ENCODE measurements at regions not wholly inside any gene's neighbourhood (a gene's known extent, or its start where the extent isn't known, plus 50 kb on each side); places are given as distances from the start of the nearest gene placed in this dataset.
"Not testable (repeated sequence)": the region's sequence is repeated elsewhere in the genome, so short reads cannot be mapped to it uniquely, and the experiment has no call there.

DNA sequence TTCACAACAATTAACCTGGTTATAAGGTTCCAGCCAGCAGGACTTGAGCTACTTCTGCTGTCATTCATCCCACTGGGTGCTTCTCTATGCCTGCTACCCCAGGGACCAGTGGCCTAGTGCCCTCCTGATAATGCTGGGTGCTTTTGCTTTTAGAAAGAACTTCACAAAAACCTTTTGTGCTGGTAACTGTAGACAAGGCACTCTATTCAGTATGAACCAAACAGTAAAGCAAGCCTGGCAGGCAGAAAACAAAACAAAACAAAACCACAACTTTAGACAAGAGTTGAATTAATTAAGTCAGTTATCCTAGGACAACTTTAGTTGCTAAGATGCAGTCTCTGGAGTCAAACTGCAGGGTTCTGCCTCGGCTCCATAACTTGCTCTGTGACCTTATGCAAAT, 61.9 kb upstream of the ADGRL2 start:
- DNase-seq (ENCODE audit: low spot score), result no peak

DNA sequence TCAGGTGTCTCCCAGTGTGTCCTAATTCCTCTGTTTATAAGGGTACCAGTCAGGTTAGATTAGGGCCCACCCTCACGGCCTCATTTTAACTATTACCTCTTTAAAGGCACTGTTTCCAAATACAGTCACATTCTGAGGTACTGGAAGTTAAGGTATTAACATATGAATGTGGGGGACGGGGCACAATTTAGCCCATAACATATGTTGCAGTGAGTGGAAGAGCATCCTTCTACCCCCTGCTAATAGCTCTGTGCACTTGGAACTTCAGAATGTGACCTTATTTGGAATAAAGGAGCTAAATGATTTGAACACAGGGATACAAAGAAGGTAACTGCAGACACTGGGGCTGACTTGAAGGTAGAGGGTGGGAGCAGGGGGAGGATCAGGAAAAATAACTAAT, 67.3 kb upstream of the ADGRL2 start:
- no peak for DNase-seq (ENCODE audit: low spot score)

DNA sequence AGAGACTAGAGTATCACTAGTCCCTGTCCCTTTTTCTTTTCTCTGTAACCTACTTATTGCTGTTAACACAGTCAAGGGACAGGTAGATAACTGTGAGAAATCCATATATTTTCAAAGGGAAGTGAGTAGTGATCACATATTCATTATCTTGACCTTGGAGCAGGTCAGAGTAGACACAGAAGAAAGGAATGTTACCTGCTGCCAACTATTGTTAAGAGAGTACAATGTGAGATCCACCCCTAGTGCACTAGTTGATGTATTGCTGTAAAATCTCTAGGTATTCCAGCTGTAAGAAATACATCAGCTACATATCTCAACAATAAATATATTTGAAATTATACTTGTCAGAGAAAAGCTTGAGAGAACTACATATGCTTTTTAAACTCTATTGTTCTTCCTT, 68.7 kb upstream of the ADGRL2 start:
- DNase-seq (ENCODE audit: low spot score), result peak; percentile 38

DNA sequence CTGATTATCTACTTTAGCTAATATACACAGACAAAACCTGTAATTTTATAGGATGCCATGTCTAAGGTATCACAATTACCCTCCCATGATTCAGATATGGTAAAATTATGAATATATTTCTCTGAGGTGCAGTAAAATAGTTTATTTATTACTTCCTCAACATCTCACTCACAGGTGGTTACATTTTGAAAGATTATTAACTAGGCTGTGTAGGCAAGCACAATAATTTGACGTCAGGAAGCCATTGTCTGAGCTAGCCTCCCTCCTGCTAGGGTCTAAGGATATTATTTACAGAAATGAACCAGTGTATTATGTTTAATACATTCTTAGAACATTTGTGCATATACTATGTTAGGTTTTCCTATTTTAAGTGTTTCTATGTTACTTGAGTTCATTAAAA, 69.9 kb upstream of the ADGRL2 start:
- DNase-seq (ENCODE audit: low spot score), result no peak

DNA sequence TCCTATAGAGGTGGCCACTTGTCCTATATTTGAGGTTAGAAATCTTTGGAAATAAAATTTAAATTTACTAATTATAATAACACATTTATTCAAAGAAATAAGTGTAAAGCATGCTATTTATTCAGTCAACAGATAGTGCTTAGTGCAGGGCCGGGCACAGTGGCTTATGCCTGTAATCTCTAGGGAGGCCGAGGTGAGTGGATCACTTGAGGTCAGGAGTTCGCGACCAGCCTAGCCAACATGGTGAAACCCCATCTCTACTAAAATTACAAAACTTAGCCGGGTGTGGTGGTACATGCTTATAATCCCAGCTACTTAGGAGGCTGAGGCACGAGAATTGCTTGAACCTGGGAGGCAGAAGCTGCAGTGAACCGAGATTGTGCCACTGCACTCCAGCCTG, 70.4 kb upstream of the ADGRL2 start:
- not testable (repeated sequence) for DNase-seq (ENCODE audit: low spot score)

DNA sequence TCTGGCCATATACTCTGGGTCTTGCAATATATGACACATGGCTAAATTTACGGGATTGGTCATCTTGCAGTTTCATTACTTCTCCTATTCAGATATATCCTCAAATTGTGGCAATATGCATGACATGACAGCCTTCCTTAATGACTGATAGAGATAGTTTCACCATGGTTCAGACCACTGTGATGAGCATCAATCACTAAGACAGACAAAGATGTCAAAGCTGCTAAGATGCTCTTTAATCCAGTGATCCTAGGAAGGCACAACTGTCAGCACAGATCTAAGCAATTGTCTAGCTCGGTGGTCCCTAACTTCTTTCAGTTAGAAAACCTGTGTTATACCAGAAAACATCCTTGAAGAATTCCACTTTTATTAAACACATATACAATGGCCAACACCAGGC, 70.9 kb upstream of the ADGRL2 start:
- no peak for DNase-seq (ENCODE audit: low spot score)

DNA sequence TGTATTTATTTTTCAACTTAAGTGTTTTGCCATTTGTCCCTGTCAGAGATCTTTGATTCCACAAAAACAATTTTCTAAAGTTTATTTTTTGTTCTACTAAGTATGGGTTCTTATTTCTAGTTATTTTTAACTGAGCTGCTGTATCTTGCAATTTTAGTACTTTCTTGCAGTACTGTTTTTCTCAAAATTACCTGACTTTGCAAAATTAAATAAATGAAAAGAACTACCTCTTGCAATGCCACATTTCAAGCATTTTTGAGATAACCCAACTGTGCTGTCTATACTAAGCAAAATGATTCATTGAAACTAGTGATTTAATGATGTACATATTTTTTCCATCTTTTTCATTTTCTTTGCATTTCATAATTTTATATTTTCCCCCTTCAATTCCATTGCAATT, 71.5 kb upstream of the ADGRL2 start:
- DNase-seq (ENCODE audit: low spot score), result no peak

DNA sequence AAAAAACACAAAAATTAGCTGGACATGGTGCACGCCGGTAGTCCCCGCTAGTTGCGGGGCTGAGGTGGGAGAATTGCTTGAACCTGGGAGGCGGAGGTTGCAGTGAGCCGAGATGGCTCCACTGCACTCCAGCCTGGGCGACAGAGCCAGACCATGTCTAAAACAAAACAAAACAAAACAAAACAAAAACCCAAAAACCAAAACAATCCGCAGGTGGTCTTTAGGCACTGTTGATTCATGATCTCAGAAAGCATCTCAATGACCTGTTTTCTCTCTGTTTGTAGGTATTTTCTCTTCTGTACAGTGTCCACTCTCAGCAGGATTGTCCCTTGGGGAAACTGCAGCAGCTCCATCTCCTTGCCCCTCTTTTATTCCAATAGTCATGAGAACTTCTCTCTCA, 74.9 kb upstream of the ADGRL2 start:
- no peak for DNase-seq (ENCODE audit: low spot score)

DNA sequence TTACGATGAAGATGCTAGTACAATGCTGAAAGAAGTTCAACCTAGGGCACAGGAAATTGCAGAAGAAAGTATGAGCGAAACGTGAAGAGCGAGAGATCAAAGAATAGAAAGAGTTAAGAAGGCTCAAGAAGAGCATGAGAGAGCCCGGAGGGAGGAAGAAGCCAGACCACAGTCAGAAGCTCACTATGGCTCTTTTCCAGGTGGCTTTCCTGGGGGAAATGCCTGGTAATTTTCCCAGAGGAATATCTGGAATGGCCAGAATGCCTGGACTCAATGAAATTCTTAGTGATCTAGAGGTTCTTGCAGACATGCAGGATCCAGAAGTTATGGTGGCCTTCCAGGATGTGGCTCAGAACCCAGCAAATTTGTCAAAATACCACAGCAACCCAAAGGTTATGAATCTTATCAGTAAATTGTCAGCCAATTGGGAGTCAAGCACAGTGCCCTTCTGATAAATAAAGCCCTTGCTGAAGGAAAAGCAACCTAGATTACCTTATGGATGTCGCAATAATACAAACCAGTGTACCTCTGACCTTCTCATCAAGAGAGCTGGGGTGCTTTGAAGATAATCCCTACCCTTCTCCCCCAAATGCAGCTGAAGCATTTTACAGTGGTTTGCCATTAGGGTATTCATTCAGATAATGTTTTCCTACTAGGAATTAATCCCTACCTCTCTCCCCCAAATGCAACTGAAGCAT, 78.0 kb upstream of the ADGRL2 start:
- not testable (repeated sequence) for DNase-seq (ENCODE audit: low spot score)

DNA sequence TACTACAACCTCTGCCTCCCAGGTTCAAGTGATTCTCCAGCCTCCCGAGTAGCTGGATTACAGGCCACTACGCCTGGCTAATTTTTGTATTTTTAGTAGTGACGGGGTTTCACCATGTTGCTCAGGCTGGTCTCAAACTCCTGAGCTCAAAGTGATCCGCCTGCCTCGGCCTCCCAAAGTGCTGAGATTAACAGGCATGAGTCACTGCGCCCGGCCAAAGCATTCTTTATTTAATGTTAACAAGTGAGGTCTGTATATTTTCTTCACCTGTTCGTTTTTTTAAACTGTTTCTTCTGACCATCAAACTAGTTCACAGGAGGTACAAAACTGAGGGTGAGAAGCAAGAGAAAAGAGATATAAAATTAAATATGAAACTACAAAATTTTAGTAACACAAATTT, 80.5 kb upstream of the ADGRL2 start:
- not testable (repeated sequence) for DNase-seq (ENCODE audit: low spot score)

DNA sequence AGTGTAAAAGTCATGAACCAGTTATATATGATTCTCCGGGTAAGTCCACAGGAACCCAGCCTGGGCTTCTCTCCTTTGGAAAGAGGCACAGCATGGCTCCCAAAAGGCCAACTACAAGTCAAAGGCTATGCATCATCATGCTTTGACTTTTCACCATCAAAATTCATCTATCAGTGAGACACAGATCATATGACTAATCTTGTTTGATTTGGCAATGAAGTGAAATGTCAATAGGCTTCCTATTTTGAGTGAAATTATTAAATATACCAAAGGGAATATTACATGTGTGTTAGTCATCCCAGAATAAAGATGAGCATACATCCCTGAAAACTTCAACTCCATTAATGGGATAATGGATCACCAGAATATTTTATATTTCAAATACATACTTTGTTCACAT, 83.5 kb upstream of the ADGRL2 start:
- no peak for DNase-seq (ENCODE audit: low spot score)

DNA sequence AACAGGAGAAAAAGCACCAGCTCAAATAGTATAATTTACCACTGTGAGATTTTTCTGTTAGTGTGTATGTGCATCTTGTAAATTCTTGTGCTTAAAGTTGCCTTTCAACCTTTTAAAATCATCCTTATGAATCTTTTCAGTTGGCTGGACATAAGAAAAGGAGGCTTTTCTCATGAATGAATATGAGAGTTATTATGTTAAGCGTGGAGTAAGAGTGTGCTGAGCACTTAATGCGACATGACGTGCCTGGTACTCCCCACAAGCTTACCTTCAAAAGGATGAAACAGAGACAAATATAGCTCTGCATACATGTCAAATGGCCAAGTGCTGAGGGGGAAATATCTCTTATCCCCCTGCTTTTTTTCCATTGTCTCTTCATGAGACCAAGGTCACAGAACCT, 85.3 kb upstream of the ADGRL2 start:
- no peak for DNase-seq (ENCODE audit: low spot score)

DNA sequence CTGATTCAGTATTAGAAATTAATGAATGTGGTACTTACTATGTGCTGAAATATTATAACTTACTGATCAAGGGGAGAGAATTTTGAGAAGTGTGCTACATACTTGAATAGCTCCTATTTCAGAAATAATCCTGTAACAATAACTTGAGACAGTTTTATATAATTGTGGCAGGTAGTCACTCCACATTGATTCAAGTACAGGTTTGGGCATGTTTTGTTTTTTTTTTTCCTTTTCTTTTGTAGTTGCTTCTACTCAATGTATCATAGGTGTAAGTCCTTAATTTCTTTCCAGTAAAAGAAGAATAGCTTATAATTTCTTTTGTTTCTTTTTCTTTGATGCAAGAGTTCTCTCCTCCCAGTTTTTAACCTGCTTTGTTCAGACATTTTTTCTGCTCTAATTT, 86.1 kb upstream of the ADGRL2 start:
- no peak for DNase-seq (ENCODE audit: low spot score)

DNA sequence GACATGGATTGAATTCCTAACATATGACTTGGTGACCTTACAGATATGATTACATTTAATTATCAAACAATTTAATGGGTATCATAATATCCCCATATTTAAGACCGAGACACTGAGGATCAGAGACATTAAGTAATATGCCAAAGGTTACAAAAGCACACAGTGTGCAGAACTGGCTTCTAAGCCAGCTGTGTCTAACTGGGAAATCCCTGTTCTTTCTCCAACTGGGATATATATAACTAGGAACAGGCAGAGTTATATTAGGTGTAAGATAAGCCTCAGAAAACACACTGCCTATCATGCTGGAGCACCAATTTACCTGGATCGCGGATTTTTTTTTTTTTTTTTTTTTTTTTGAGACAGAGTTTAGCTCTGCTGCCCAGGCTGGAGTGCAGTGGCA, 88.3 kb upstream of the ADGRL2 start:
- no peak for DNase-seq (ENCODE audit: low spot score)

DNA sequence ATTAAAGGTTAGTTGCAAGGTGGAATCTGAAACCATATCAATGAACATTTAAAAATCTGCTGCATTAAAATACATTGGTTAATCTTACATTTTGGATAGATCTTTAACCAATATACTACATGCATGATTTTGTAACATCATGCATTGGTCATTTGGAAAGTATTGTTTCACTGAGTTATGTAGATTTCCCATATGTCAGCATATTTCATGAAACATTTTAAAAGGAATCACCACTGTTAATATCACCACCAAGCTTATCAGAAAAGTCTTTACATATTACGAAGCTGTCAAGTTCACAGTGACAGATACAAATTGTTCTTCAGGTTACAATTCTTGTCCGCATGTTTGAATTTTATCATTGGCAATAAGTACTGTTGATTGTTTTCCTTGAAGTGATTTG, 89.9 kb upstream of the ADGRL2 start:
- DNase-seq (ENCODE audit: low spot score), result no peak

DNA sequence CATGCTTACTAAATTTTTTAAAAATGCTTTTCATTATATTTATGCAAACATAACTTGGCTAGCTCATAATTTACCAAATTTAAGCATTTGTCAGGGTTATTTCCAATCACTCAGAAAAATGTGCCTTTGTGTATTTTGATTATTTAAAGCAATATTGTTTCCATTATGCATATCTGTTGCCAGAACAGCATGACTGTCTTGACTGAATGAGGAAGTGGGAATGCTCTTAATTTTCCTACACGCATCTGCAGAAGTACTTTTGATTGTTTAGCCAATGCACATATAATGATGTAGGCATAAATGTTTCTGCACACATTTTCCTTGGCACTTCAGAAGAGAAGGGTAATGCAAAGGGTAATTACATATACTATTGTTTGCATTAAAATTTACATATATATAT, 92.5 kb upstream of the ADGRL2 start:
- DNase-seq (ENCODE audit: low spot score), result no peak

DNA sequence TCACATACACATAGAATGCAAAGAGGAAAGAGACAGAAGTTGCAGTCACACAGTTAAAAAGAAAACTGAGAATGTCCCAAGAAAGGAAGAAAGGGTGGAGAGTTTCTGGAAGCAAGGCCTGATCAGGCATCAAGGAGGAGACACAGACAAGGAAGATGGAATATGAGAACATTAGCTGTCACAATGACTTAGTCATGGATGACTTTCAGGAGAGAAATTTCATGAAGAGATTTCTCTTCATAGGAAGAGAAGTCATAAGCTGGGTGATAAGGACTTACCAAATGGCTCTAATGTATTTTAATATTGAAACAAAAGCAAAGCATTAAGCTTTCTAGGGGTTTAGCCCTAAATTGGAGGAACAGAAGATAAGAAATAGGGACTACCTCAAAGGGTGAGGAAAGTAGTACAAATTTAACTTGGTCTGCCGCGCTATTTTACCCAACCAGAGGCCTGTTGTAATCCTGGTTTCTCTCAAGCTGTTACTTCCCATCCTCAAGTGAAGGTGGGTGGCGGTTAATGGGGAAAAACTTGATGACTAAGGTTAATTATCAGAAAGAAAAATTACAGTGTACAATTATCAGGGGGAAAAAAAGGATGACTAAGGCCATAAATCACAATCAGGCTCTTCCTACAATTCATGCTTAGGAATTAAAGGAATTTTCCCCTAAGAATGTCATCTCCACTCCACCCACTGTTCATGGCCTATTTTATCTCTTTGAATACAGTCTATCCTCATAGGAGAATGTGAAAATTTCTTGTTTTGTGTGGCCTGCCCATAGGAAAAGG, 93.9 kb upstream of the ADGRL2 start:
- peak; percentile 85 for DNase-seq (ENCODE audit: low spot score)

DNA sequence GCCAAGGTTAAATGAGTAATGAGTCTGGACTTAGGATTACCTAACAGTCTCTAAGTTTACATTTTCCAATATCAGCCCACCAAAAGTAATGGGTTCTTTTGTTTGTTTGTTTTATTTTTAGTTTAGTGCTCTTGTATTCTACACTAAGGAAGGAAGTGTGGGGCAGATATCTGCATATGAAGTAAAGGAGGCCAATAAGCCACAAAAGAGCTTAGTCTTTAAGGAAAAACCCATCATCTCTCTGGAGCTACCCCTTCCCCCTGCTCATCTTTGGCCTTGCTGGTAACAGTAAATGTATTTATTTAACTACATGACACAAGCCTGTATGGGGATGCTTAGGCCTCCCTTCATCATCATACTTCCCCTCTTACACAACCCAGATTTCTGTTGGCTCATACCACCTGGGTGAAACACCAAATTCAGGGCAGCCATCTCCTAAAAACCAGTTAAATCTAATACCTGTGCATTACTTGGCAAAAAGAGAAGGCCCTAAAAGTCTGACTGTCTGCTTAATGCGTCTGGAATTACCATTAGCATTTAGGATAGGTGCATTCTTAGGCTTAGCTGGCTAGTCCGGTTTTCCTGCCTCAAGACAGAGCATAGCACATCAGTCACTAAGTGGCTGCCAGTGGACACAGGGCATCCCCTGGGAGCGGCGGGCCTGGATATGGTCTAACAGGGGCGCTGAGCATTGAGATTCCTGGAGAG, 96.8 kb upstream of the ADGRL2 start:
- DNase-seq (ENCODE audit: low spot score), result no peak

DNA sequence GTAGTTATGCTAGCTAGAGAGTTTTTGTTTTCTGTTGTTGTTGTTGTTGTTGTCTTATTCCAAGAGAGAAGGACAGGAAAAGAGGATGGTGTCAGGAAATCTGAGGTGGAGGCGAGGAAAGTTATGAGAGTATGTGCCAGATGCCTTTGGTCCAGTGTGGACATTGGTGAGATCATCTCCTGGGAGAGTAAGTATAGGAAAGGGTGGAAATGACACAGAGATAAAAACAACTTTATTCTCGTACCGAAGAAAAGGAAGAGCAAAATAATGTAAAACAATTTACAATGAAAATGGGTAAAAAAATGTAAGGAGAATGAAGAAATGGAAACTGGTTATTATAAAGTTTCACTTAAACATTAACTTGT, 97.4 kb upstream of the ADGRL2 start:
- peak; percentile 35 for DNase-seq (ENCODE audit: low spot score)

DNA sequence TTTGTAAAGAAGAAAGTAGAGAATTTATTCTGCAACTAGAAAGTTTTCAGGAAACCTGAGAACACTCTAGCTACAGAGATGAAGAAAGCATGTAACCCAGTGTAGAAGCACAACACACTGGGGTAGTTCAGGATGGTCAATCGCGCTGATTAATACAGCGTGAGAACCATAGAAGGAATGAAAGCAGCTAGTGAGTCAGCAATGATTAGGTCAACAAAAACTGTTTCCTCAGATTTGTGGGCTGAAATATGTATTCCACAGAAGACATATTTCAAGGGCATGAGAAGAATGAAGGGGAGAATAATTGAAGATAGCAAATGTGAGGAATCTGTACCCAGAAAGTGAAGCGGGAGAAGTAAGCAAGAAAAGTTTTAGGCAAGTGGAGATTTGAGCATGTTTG, 97.8 kb upstream of the ADGRL2 start:
- DNase-seq (ENCODE audit: low spot score), result peak; percentile 64

DNA sequence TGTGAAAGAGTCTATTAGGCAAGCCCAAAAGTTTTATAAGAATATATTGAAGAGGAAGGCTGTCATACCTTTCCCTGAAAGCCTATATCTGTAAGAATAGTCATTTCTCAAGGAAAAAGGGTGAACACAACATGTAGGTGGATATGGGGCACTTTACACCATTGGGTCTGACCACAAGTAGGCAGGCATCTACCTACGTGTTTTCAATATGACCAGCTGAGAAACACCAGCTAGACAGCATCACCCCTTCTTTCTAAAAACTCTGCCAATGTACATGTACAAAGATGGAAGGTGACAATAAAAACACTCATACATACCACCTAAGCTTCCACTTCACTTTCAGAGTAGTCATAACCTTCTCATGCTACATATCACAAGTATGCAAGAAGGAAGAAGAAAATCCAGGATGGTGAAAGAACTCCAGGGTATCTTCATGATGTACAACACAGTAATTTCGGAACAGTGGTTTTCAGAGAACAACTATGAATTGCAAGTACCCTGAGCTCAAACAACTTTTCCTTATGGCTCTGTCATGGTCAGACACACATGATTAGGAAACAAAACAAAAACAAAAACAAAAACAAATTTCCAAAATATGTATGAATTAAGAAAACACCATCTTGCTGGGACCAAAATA, 98.5 kb upstream of the ADGRL2 start:
- no peak for DNase-seq (ENCODE audit: low spot score)

DNA sequence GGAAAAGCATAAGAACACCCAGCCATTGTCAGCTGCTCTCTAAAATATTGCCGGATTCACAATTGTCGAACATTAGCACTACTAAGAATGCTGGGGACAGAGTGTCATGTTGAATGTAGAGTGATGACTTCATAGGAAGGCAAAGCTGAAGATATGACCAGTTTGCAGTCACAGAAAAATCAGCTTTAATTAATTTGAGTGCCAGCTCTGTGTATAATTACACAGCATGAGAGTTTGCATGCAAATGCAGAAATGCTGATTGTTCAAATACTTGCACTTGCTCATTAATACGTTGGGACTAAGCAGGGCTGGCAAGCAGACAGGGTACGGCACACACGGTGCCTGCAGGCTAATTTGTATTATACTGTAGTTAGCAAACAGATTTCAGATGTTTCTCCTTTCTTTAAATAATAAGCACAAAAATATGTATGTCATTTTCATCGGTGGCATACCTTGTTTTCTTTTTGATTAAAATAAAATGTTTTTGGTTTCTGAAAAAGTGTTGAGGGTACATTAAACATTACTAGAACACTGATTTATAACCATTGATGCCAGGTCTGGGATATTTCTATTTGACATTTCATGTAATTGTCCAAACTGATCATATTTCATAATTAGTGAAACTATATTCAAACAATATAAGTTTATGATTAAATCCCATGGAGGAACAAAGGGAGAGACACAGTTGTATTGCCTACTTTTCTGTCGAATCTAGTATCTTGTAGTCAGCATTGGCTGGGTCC, 99.8 kb upstream of the ADGRL2 start:
- DNase-seq (ENCODE audit: low spot score), result no peak
